ENCODE measurements at regions not wholly inside any gene's neighbourhood (a gene's known extent, or its start where the extent isn't known, plus 50 kb on each side); places are given as distances from the start of the nearest gene placed in this dataset.
A peak's percentile ranks its signal among the peaks of the same experiment; 100 is the strongest.

- no peak for DNase-seq
These were observed 72.6 kb downstream of the MYEOV start for GRCh38 chr11:69366591-69366990.

GRCh38 chr11:69367211-69367964, 73.4 kb downstream of the MYEOV start:
- no peak for DNase-seq

- no peak for DNase-seq
These were observed 74.3 kb downstream of the MYEOV start for GRCh38 chr11:69368119-69368880.

DNA sequence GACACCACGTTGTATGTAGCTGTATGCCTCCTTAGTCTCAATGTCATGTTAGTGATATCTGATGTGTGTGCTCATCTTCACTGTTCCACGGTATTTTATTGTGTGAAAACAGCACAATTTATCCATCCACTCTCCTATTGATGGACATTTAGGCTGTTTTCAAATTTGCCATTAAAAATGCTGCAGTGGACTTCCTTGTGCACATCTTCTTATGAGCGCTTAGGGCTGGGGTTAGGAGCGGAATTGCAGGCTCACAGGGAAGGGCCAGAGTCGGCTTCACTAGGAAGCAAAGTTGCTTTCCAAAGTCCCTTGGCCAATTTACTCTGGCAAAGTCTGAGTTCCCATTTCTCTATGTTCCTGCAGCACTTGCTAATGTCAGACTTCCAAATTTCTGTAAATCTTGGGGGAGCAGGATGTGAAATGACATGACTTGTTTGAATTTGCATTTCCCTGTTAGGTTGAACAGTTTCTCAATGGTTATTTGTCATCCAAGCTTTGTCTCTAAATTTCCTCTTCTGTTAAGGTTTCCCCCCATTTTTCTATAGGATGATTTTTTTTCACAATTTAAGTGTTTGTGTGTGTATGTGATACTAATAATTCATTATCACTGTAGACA, 75.4 kb downstream of the MYEOV start:
- DNase-seq, result no peak

GRCh38 chr11:69369945-69370344, 76.0 kb downstream of the MYEOV start:
- no peak for DNase-seq

GRCh38 chr11:69370984-69371709, 77.2 kb downstream of the MYEOV start:
- no peak for DNase-seq

DNA sequence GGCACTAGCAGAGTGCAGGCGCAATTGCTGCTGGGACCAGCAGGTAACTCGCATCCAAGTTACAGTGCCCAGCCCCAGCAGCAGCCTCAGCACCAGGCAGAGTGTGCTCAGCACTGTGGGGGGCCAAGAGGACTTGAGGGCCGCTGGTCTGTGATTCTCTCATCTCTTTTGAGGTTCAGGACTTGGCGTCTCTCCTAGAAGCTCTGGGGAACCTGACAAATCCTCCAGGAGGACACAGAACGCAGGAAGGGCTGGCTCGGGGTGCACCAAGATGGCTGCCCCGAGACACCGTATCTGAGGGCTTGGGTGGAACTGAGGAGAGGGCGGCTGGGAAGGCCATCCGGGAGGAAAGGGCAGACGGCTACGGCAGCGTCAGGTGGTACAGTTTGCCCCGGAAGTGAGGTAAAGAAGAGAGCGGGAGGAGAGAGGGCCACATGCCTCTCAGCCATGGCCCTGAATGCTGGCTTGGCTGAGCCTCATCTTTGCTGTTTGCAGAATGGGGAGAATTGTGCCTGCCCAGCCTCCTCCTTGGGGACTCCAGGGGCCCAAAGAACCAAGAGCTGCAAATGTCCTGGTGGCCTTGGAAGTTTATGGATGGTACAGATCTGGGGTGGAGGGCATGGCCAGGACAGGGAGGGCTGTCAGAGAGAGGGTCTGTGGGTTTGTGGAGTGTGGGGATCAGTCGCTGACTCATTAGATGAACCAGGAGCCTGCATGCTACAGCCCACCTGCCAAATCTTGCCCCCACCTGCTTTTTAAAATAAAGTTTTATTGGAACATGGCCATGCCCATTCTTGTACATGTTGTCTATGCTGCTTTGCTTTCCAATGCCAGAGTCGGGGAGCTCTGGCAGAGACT, 78.0 kb downstream of the MYEOV start:
- DNase-seq, result no peak

GRCh38 chr11:69372589-69373250, 78.8 kb downstream of the MYEOV start:
- peak; percentile 23 for DNase-seq

- no peak for DNase-seq
These were observed 79.3 kb downstream of the MYEOV start for GRCh38 chr11:69373251-69373635.

- DNase-seq, result peak; percentile 78
These were observed 80.4 kb downstream of the MYEOV start for GRCh38 chr11:69374110-69374945.

DNA sequence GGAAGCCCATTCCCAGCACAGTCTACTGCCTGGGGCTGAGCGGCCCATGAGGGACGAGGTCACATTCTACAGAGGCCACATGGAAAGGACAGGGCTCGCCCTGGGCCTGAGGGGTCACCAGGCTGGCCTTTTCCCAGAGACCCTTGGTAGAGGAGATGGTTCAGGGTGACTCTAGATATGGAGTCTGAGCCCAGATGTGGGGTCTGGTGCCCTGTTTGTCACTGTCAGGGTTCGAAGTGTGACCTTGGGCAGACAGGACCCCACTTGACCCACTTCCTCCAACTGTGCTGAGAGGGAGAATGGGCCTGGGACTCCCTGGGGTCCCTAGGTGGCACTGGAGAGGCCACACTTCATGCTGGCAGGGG, 81.0 kb downstream of the MYEOV start:
- no peak for DNase-seq

GRCh38 chr11:69375316-69376154, 81.6 kb downstream of the MYEOV start:
- DNase-seq, result no peak

DNA sequence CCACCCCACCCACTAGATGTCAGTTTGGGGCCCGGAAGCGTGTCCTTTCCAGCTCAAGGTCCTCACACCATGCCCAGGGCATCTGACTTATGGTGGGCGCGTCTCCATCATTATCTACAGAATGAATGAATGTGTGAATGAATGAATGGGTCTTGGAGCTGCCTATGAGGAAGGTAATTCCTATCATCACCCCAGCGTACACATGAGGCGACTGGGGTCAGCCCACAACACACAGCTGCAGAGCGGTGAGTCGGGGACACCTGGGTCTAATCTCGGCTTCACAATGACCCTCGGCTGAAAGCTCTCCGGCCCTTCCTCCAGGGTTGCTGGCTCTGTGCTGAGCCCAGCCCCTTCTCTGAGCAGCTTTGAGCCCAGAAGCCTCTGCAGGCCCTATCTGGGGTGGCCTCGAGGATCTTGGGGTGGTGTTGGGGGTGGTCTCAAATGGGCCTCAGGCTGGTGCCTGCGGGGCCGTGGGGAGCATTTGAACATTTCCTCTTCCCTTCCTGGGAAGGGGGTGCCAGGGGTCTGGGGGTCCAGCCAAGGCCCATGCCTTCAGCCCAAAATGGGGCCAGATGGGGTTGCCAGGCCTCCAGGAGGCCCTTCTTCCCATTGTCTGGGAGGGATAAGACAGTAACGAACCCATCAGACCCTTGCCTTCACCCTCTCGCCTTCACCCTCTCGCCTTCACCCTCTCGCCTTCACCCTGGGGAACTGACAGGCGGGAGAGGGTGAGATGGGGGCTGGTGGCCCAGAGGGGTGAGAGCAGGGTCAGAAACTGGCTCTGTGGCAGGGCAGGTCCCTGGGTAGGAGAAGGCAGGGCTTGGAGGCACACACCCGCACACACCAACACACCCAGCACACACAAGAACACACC, 82.4 kb downstream of the MYEOV start:
- no peak for DNase-seq

GRCh38 chr11:69377029-69377952, 83.3 kb downstream of the MYEOV start:
- no peak for DNase-seq

DNA sequence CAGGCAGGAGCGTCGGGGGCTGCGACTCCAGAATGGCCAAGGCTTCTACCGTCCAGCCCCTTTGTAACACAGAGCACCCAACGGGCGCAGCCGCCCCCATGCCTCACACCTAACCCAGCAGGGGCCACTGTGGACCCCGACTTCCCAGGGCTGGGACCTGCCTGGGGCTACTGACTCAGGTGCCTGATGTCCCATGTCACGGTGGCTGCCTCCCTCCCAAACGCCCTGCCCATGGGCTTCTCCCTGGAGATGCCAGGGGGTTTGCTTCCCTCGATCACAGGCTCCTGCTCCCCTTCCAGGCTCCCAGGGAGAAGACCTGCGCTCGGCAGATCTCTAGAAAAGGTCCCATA, 84.0 kb downstream of the MYEOV start:
- no peak for DNase-seq

DNA sequence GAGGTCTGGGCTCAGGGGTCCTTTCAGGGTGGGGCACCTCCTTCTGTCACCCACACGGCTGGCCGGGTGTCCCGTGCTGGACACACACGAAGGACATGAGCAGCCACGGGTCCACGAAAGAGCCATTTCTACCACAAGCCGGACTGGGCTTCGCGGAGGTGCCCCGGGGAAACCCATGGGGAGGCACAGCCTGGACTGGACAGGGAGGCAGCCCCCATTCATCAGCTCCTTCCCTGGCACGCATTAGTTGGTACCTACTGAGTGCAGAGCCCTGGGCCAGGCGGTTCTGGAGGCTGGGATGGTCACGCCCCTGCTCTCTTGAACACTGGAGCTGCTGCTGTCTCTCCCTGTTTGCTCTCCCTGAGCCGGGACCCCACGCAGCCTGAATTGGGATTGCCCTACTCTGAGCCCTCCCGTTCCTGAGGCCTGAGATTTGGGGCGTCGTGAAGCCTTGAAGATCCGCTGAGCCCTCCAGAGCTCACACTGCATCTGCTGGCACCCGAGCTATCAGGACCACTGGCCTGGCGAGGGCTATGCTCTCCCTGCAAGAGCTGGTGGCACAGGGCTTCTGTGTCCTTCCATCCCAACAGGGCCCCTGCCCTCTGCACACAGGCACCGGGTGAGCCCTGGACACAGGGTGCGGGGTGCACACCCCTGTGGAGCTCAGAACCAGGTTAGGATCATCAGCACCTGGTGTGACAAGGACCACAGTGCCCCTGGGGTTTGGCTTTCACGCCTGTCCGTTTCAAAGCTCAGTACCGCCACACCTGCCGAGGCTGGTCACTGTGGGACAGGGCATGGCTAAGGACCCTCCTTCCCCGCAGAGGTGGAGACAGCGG, 84.6 kb downstream of the MYEOV start:
- no peak for DNase-seq

- DNase-seq, result no peak
These were observed 86.5 kb downstream of the MYEOV start for GRCh38 chr11:69380451-69380901.
